ENCODE measurements at regions not wholly inside any gene's neighbourhood (a gene's known extent, or its start where the extent isn't known, plus 50 kb on each side); places are given as distances from the start of the nearest gene placed in this dataset.

GRCh38 chr10:44196008-44196320 lies 188.9 kb downstream of the CXCL12 start:
- intact Hi-C loops (cut with micrococcal nuclease): no loop called here
- no peaks in the 10 kb centered on the region for H3K36me3 Mint-ChIP-seq (ENCODE audit: low read depth)
- H3K27ac Mint-ChIP-seq: no peak overlapping the region
- DNase-seq: no peak
- H3K9me3 Mint-ChIP-seq: peaks cover 2% of the 10 kb centered on the region
- CTCF ChIA-PET: no interaction called here
- H3K4me1 Mint-ChIP-seq (ENCODE audit: low read depth): no peaks in the 10 kb centered on the region
- H3K27me3 Mint-ChIP-seq (ENCODE audit: low read depth): no peaks in the 10 kb centered on the region
- no peak overlapping the region for H3K4me3 Mint-ChIP-seq

GRCh38 chr10:44195112-44196007 lies 189.5 kb downstream of the CXCL12 start:
- Mint-ChIP-seq H3K9me3 (peaks cover 6% of the 10 kb centered on the region), H3K4me3 (no peak overlapping the region), H3K27me3 (ENCODE audit: low read depth) (no peaks in the 10 kb centered on the region), H3K36me3 (ENCODE audit: low read depth) (no peaks in the 10 kb centered on the region), H3K4me1 (ENCODE audit: low read depth) (no peaks in the 10 kb centered on the region), H3K27ac (no peak overlapping the region)
- intact Hi-C loops (cut with micrococcal nuclease): no loop called here
- no peak for DNase-seq
- CTCF ChIA-PET: no interaction called here

GRCh38 chr10:44194435-44194834 lies 190.5 kb downstream of the CXCL12 start:
- CTCF ChIA-PET: no interaction called here
- intact Hi-C loops (cut with micrococcal nuclease): no loop called here
- Mint-ChIP-seq H3K9me3 (peaks cover 6% of the 10 kb centered on the region), H3K27ac (no peak overlapping the region), H3K4me3 (no peak overlapping the region), H3K36me3 (ENCODE audit: low read depth) (no peaks in the 10 kb centered on the region), H3K4me1 (ENCODE audit: low read depth) (no peaks in the 10 kb centered on the region), H3K27me3 (ENCODE audit: low read depth) (no peaks in the 10 kb centered on the region)
- DNase-seq: no peak

- intact Hi-C loops (cut with micrococcal nuclease): no loop called here
- peaks cover 6% of the 10 kb centered on the region for H3K9me3 Mint-ChIP-seq
- no peak overlapping the region for H3K27ac Mint-ChIP-seq
- no peaks in the 10 kb centered on the region for H3K4me1 Mint-ChIP-seq (ENCODE audit: low read depth)
- no peaks in the 10 kb centered on the region for H3K36me3 Mint-ChIP-seq (ENCODE audit: low read depth)
- no peak for DNase-seq
- CTCF ChIA-PET: interaction anchor here (0.5 kb wide), 1 partner anchor 710 kb away, joined by 3 read pairs; no protein-coding TSS in a partner anchor
- H3K4me3 Mint-ChIP-seq: no peak overlapping the region
- H3K27me3 Mint-ChIP-seq (ENCODE audit: low read depth): no peaks in the 10 kb centered on the region
Observed at GRCh38 chr10:44193567-44194220, 191.2 kb downstream of the CXCL12 start.

GRCh38 chr10:44193166-44193565 lies 191.7 kb downstream of the CXCL12 start:
- CTCF ChIA-PET: no interaction called here
- Mint-ChIP-seq H3K27ac (no peak overlapping the region), H3K9me3 (peaks cover 6% of the 10 kb centered on the region), H3K27me3 (ENCODE audit: low read depth) (no peaks in the 10 kb centered on the region), H3K36me3 (ENCODE audit: low read depth) (no peaks in the 10 kb centered on the region), H3K4me3 (no peak overlapping the region), H3K4me1 (ENCODE audit: low read depth) (no peaks in the 10 kb centered on the region)
- no peak for DNase-seq
- intact Hi-C loops (cut with micrococcal nuclease): no loop called here

- Mint-ChIP-seq H3K4me1 (ENCODE audit: low read depth) (no peaks in the 10 kb centered on the region), H3K27me3 (ENCODE audit: low read depth) (peaks cover 2% of the 10 kb centered on the region), H3K4me3 (no peak overlapping the region), H3K36me3 (ENCODE audit: low read depth) (no peaks in the 10 kb centered on the region), H3K27ac (no peak overlapping the region), H3K9me3 (peaks cover 6% of the 10 kb centered on the region)
- intact Hi-C loops (cut with micrococcal nuclease): no loop called here
- CTCF ChIA-PET: no interaction called here
- no peak for DNase-seq
Observed at GRCh38 chr10:44192435-44192834, 192.5 kb downstream of the CXCL12 start.

- CTCF ChIA-PET: no interaction called here
- intact Hi-C loops (cut with micrococcal nuclease): no loop called here
- Mint-ChIP-seq H3K27ac (no peak overlapping the region), H3K36me3 (ENCODE audit: low read depth) (no peaks in the 10 kb centered on the region), H3K9me3 (peaks cover 6% of the 10 kb centered on the region), H3K4me3 (no peak overlapping the region), H3K27me3 (ENCODE audit: low read depth) (peaks cover 2% of the 10 kb centered on the region), H3K4me1 (ENCODE audit: low read depth) (no peaks in the 10 kb centered on the region)
- DNase-seq: no peak
Observed at GRCh38 chr10:44190541-44190940, 194.4 kb downstream of the CXCL12 start.

GRCh38 chr10:44186821-44187220 lies 198.1 kb downstream of the CXCL12 start:
- peaks cover 6% of the 10 kb centered on the region for H3K9me3 Mint-ChIP-seq
- no peak for DNase-seq
- H3K27me3 Mint-ChIP-seq (ENCODE audit: low read depth): peaks cover 2% of the 10 kb centered on the region
- intact Hi-C loops (cut with micrococcal nuclease): no loop called here
- H3K4me3 Mint-ChIP-seq: no peak overlapping the region
- H3K36me3 Mint-ChIP-seq (ENCODE audit: low read depth): no peaks in the 10 kb centered on the region
- H3K4me1 Mint-ChIP-seq (ENCODE audit: low read depth): no peaks in the 10 kb centered on the region
- no peak overlapping the region for H3K27ac Mint-ChIP-seq
- CTCF ChIA-PET: no interaction called here

GRCh38 chr10:44186150-44186549 lies 198.7 kb downstream of the CXCL12 start:
- no peak overlapping the region for H3K4me3 Mint-ChIP-seq
- DNase-seq: no peak
- CTCF ChIA-PET: no interaction called here
- no peaks in the 10 kb centered on the region for H3K4me1 Mint-ChIP-seq (ENCODE audit: low read depth)
- peaks cover 2% of the 10 kb centered on the region for H3K27me3 Mint-ChIP-seq (ENCODE audit: low read depth)
- H3K9me3 Mint-ChIP-seq: peaks cover 6% of the 10 kb centered on the region
- intact Hi-C loops (cut with micrococcal nuclease): no loop called here
- H3K36me3 Mint-ChIP-seq (ENCODE audit: low read depth): no peaks in the 10 kb centered on the region
- no peak overlapping the region for H3K27ac Mint-ChIP-seq

GRCh38 chr10:44185315-44185666 lies 199.6 kb downstream of the CXCL12 start:
- Mint-ChIP-seq H3K9me3 (no peaks in the 10 kb centered on the region), H3K4me1 (ENCODE audit: low read depth) (no peaks in the 10 kb centered on the region), H3K27me3 (ENCODE audit: low read depth) (peaks cover 2% of the 10 kb centered on the region), H3K4me3 (no peak overlapping the region), H3K36me3 (ENCODE audit: low read depth) (no peaks in the 10 kb centered on the region), H3K27ac (no peak overlapping the region)
- CTCF ChIA-PET: interaction anchor here (0.6 kb wide), 1 partner anchor 339 kb away, joined by 5 read pairs; no protein-coding TSS in a partner anchor
- intact Hi-C loops (cut with micrococcal nuclease): no loop called here
- DNase-seq: no peak

GRCh38 chr10:44184633-44185314 lies 200.1 kb downstream of the CXCL12 start:
- CTCF ChIA-PET: interaction anchor here (0.6 kb wide), 1 partner anchor 338 kb away, joined by 5 read pairs; no protein-coding TSS in a partner anchor
- intact Hi-C loops (cut with micrococcal nuclease): no loop called here
- H3K4me3 Mint-ChIP-seq: no peak overlapping the region
- H3K4me1 Mint-ChIP-seq (ENCODE audit: low read depth): no peaks in the 10 kb centered on the region
- H3K9me3 Mint-ChIP-seq: no peaks in the 10 kb centered on the region
- H3K36me3 Mint-ChIP-seq (ENCODE audit: low read depth): no peaks in the 10 kb centered on the region
- H3K27me3 Mint-ChIP-seq (ENCODE audit: low read depth): peaks cover 2% of the 10 kb centered on the region
- DNase-seq: no peak
- H3K27ac Mint-ChIP-seq: no peak overlapping the region

- Mint-ChIP-seq H3K27ac (no peak overlapping the region), H3K4me3 (no peak overlapping the region), H3K4me1 (ENCODE audit: low read depth) (no peaks in the 10 kb centered on the region), H3K27me3 (ENCODE audit: low read depth) (peaks cover 2% of the 10 kb centered on the region), H3K36me3 (ENCODE audit: low read depth) (no peaks in the 10 kb centered on the region), H3K9me3 (no peaks in the 10 kb centered on the region)
- CTCF ChIA-PET: no interaction called here
- intact Hi-C loops (cut with micrococcal nuclease): no loop called here
- no peak for DNase-seq
Observed at GRCh38 chr10:44183667-44184632, 200.9 kb downstream of the CXCL12 start.

Data from activated naive CD4-positive, alpha-beta T cell treated with anti-CD3 and anti-CD28 coated beads for 36 hours (primary cell).